DOHH2 (cell line): ENCODE measurements at regions not wholly inside any gene's neighbourhood (a gene's known extent, or its start where the extent isn't known, plus 50 kb on each side); places are given as distances from the start of the nearest gene placed in this dataset.

Source experiments
- H3F3A ChIP-seq: fragments of 200-600 bp; sonication (generic), shearing (Covaris generic); 2 replicates; pipeline ENCODE4 v1.6.0; 2016; ENCODE audit warnings: antibody characterized with exemption, mild to moderate bottlenecking; ENCODE audit not compliant: control insufficient read depth, insufficient read depth
- H3K27ac ChIP-seq: fragments of 200-600 bp; sonication (generic); 2 replicates; pipeline ENCODE4 v1.5.1; 2014; ENCODE audit warnings: low read depth, mild to moderate bottlenecking, low read length, moderate library complexity
- H3K27me3 ChIP-seq: fragments of 200-600 bp; sonication (generic); 2 replicates; pipeline ENCODE4 v1.6.1; 2014; ENCODE audit warnings: mild to moderate bottlenecking, low read length, mixed read lengths; ENCODE audit not compliant: control insufficient read depth
- H3K36me3 ChIP-seq: fragments of 200-600 bp; sonication (generic); 2 replicates; pipeline ENCODE4 v1.6.1; 2014; ENCODE audit warnings: mild to moderate bottlenecking, low read length, moderate library complexity, mixed read lengths; ENCODE audit not compliant: control insufficient read depth
- H3K4me1 ChIP-seq: fragments of 200-600 bp; sonication (generic); 2 replicates; pipeline ENCODE4 v1.6.1; 2014; ENCODE audit warnings: mild to moderate bottlenecking, low read length, mixed read lengths; ENCODE audit not compliant: control insufficient read depth
- H3K4me2 ChIP-seq: fragments of 200-600 bp; sonication (generic); 2 replicates; pipeline ENCODE4 v1.6.0; 2014; ENCODE audit warnings: mild to moderate bottlenecking, low read length, moderate library complexity
- H3K4me3 ChIP-seq: fragments of 200-600 bp; sonication (generic); 2 replicates; pipeline ENCODE4 v1.5.1; 2014; ENCODE audit warnings: mild to moderate bottlenecking, low read length, mixed read lengths
- H3K79me2 ChIP-seq: fragments of 200-600 bp; sonication (generic); 2 replicates; pipeline ENCODE4 v1.6.1; 2014; ENCODE audit warnings: mild to moderate bottlenecking, low read length, mixed read lengths; ENCODE audit not compliant: control insufficient read depth
- H3K9me2 ChIP-seq: fragments of 200-600 bp; sonication (generic); replicated peaks from 2 replicates; pipeline ENCODE4 v1.6.1; 2014; ENCODE audit warnings: mild to moderate bottlenecking, low read length, mixed read lengths; ENCODE audit not compliant: control insufficient read depth
- H3K9me3 ChIP-seq: fragments of 200-600 bp; sonication (generic); 2 replicates; pipeline ENCODE4 v1.6.1; 2014; ENCODE audit warnings: antibody characterized with exemption, low read length, mixed read lengths; ENCODE audit not compliant: control insufficient read depth, insufficient read depth
- H4K20me1 ChIP-seq: fragments of 200-600 bp; sonication (generic); 2 replicates; pipeline ENCODE4 v1.6.0; 2014; ENCODE audit warnings: low read depth, mild to moderate bottlenecking, antibody characterized with exemption, low read length, moderate library complexity; ENCODE audit not compliant: control insufficient read depth, insufficient read depth
- EZH2phosphoT487 ChIP-seq: fragments of 200-600 bp; sonication (generic); IDR thresholded peaks from 2 replicates; pipeline ENCODE4 v1.6.1; 2017; ENCODE audit warnings: borderline replicate concordance, mild to moderate bottlenecking, antibody characterized with exemption, low read length, moderate library complexity, mixed read lengths
- TF ChIP-seq, protein P1 (sequence below): fragments of 200-600 bp; sonication (generic); IDR thresholded peaks from one replicate; pipeline ENCODE4 v1.5.1; 2014; ENCODE audit warnings: antibody characterized with exemption, mild to moderate bottlenecking, low read depth, low read length; ENCODE audit not compliant: poor library complexity, severe bottlenecking

DNA sequence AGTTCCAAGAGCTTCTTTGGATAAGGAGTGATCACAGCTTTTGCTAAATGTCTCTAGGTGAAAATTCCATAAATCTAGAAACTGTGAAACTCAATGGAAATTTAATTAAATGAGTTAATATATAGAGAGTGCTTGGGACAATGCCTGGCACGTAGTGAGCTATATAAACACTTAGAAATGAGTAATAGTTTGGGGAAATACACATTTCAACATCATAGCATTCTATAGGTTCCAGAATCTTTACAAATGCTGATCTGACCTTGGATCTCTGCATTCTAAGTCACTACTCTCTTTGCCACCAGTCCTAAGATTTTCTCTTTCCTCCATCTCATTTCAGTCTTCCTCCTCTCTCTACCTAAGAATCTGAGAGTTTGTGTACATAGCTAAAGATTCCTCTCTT, 175.6 kb downstream of the SOX9 start:
- no peak for TF ChIP-seq EZH2phosphoT487
- TF ChIP-seq, protein P1, sequence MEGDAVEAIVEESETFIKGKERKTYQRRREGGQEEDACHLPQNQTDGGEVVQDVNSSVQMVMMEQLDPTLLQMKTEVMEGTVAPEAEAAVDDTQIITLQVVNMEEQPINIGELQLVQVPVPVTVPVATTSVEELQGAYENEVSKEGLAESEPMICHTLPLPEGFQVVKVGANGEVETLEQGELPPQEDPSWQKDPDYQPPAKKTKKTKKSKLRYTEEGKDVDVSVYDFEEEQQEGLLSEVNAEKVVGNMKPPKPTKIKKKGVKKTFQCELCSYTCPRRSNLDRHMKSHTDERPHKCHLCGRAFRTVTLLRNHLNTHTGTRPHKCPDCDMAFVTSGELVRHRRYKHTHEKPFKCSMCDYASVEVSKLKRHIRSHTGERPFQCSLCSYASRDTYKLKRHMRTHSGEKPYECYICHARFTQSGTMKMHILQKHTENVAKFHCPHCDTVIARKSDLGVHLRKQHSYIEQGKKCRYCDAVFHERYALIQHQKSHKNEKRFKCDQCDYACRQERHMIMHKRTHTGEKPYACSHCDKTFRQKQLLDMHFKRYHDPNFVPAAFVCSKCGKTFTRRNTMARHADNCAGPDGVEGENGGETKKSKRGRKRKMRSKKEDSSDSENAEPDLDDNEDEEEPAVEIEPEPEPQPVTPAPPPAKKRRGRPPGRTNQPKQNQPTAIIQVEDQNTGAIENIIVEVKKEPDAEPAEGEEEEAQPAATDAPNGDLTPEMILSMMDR = no peak
- Histone ChIP-seq H3K4me3 (no peak overlapping the region), H3K27ac (no peak overlapping the region), H3K9me2 (no peaks in the 10 kb centered on the region), H3K4me2 (no peak overlapping the region), H3K79me2 (no peaks in the 10 kb centered on the region), H3F3A (no peaks in the 10 kb centered on the region), H4K20me1 (no peaks in the 10 kb centered on the region), H3K9me3 (no peaks in the 10 kb centered on the region), H3K4me1 (no peaks in the 10 kb centered on the region), H3K36me3 (no peaks in the 10 kb centered on the region), H3K27me3 (no peaks in the 10 kb centered on the region)

DNA sequence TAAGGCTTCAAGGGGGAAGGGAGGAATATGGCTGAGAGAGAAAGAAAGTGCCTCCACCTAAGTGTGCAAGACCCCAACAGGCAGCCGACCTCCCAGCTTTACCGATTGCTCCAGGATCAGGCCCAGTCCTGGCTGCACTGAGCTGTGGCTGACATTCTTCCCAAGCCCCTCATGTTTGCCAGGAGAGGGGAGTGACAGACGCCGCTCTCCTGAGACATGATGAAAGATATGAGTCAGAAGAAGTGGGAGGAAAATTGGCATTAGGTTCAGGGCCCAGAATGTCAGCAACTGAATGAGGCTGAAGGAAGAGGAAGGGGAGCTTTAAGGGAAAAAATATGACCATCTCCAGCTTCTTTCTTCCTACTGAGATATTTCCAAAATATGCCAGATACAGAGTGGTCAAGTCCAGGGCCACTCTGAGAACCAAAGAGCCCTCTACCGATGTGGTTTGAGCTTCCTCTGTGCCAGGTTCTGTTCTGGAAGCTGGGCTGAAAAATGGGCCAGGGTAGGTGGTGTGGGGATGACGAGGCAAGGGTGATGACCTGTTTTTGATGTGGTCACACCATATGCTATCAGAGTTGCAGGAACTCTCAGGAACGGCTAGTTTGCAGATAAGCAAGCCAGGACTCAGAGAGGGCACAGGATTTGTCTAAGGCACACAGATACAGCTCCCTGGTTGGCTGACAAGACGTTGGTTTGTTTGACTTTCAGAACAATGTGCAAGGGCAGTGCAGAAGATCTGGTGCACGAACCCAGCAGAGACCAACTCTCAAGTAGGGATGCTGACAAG, 176.7 kb downstream of the SOX9 start:
- Histone ChIP-seq H3K4me2 (no peak overlapping the region), H4K20me1 (no peaks in the 10 kb centered on the region), H3K79me2 (no peaks in the 10 kb centered on the region), H3K36me3 (no peaks in the 10 kb centered on the region), H3K9me2 (no peaks in the 10 kb centered on the region), H3K27me3 (no peaks in the 10 kb centered on the region), H3K9me3 (no peaks in the 10 kb centered on the region), H3K4me1 (no peaks in the 10 kb centered on the region), H3K27ac (no peak overlapping the region), H3K4me3 (no peak overlapping the region), H3F3A (no peaks in the 10 kb centered on the region)
- TF ChIP-seq EZH2phosphoT487 = no peak
- TF ChIP-seq, protein P1 = no peak

DNA sequence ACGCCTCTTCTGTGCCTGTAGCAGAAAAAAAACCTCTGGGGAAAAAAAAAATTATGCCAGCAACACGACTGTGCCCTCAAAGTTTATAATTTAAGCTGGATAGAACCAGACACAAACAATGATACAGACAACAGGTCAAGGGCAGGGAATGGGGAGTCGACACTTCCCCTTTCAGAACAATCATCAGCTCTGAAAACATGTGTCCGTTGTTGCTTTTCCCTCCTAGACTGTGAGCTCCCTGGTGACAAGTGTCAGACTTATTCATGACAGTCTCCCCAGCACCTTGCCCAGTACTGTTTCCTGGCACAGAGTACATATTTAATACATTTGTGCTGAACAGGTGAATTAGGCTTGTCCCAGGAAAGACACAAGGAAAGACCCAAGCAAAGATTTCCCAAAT, 178.3 kb downstream of the SOX9 start:
- Histone ChIP-seq H3K36me3 (no peaks in the 10 kb centered on the region), H3K27ac (no peak overlapping the region), H3K4me1 (no peaks in the 10 kb centered on the region), H3K4me2 (no peak overlapping the region), H3K27me3 (no peaks in the 10 kb centered on the region), H3K4me3 (no peak overlapping the region), H4K20me1 (no peaks in the 10 kb centered on the region), H3K79me2 (no peaks in the 10 kb centered on the region), H3F3A (no peaks in the 10 kb centered on the region), H3K9me3 (no peaks in the 10 kb centered on the region), H3K9me2 (no peaks in the 10 kb centered on the region)
- TF ChIP-seq, protein P1 = no peak
- TF ChIP-seq EZH2phosphoT487 = no peak
